HUES64 (cell line): ENCODE measurements at regions not wholly inside any gene's neighbourhood (a gene's known extent, or its start where the extent isn't known, plus 50 kb on each side); places are given as distances from the start of the nearest gene placed in this dataset.
"Not testable (repeated sequence)": the region's sequence is repeated elsewhere in the genome, so short reads cannot be mapped to it uniquely, and the experiment has no call there.

Experiments used
- H3K27ac ChIP-seq: 2 replicates; pipeline ENCODE4 v1.7.0; 2013; ENCODE audit warnings: low read depth, low read length, inconsistent platforms
- H3K27me3 ChIP-seq: 2 replicates; pipeline ENCODE4 v1.6.1; 2013; ENCODE audit warnings: mild to moderate bottlenecking, low read length; ENCODE audit not compliant: insufficient read depth
- H3K36me3 ChIP-seq: 2 replicates; pipeline ENCODE4 v1.6.1; 2013; ENCODE audit warnings: mild to moderate bottlenecking, low read length; ENCODE audit not compliant: insufficient read depth
- H3K4me1 ChIP-seq: 2 replicates; pipeline ENCODE4 v1.6.1; 2013; ENCODE audit warnings: mild to moderate bottlenecking, low read length, moderate library complexity; ENCODE audit not compliant: insufficient read depth
- H3K4me3 ChIP-seq: 2 replicates; pipeline ENCODE4 v1.5.1; 2013; ENCODE audit warnings: mild to moderate bottlenecking, low read length, moderate library complexity
- H3K9ac ChIP-seq: 2 replicates; pipeline ENCODE4 v1.6.1; 2013; ENCODE audit warnings: mild to moderate bottlenecking, low read depth, low read length
- H3K9me3 ChIP-seq: 2 replicates; pipeline ENCODE4 v1.6.1; 2013; ENCODE audit warnings: low read depth, low read length; ENCODE audit not compliant: insufficient read depth
- WGBS: fragments of 150-250, 120-280 bp; methylation state at CpG from one replicate; pipeline ENCODE4 v1.1.7; 2013; ENCODE audit warnings: missing lambda C conversion rate; 5-methylcytosine and 5-hydroxymethylcytosine counted together

DNA sequence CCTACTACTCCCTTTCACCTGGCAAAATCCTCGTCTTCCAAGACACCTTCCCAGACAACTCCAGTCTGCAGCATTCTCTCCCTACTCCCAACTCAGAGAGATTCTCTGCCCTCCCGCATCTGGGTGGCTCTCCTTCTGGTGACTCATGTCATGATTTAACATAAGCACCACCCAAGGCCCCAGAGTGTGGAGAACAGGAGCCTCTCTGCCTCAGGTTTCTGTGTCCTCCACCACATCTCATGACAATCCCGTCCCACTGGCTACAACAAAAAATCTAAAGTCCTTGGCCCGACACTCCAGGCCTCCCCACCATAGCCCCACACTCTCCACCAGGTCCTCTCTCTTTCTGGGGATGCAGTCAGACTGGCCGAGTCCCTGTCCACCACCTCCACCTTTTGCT lies 197.1 kb downstream of the BCL11A start:
- Histone ChIP-seq H3K27me3 (no peaks in the 10 kb centered on the region), H3K4me3 (no peak overlapping the region), H3K27ac (no peak overlapping the region), H3K9ac (no peak overlapping the region), H3K4me1 (peaks cover 4% of the 10 kb centered on the region; the same call in 1 of the 2 replicates), H3K9me3 (no peaks in the 10 kb centered on the region), H3K36me3 (no peaks in the 10 kb centered on the region)
- WGBS: 86% methylated on average over 5 of the region's 5 CpGs

DNA sequence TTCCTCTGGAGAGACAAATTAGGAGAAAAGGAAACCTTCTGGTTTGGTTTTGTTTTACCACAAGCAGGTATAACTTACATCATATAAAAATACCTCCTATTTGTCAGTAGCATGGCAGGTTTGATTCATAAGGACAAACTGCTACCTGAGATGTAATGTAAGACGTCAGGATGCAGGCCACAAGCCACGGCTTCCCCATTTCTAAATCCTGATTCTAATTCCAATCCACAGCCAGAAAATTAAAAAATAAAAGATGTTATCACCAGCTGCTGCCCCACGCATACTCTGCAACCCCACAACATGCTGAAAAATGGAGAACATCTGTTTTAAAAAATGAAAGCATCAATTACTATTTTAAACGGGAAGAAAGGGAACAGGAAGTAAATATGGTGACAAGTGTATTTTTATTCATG lies 197.6 kb downstream of the BCL11A start:
- 95% methylated on average over 3 of the region's 4 CpGs for WGBS

GRCh38 chr2:60354713-60355112 lies 198.7 kb downstream of the BCL11A start:
- H3K36me3 ChIP-seq: no peaks in the 10 kb centered on the region
- no peaks in the 10 kb centered on the region for H3K27me3 ChIP-seq
- H3K9ac ChIP-seq: no peak overlapping the region
- H3K9me3 ChIP-seq: no peaks in the 10 kb centered on the region
- no peak overlapping the region for H3K4me3 ChIP-seq
- peaks cover 4% of the 10 kb centered on the region; the same call in 1 of the 2 replicates for H3K4me1 ChIP-seq
- no peak overlapping the region for H3K27ac ChIP-seq
- 3% methylated on average over 1 of the region's 1 CpG for WGBS

More for the DNA sequence above, 197.6 kb downstream of the BCL11A start:
- Histone ChIP-seq H3K9ac (no peak overlapping the region), H3K27ac (no peak overlapping the region), H3K36me3 (no peaks in the 10 kb centered on the region), H3K4me1 (peaks cover 4% of the 10 kb centered on the region; the same call in 1 of the 2 replicates), H3K4me3 (no peak overlapping the region), H3K27me3 (no peaks in the 10 kb centered on the region), H3K9me3 (no peaks in the 10 kb centered on the region)

- H3K27me3 ChIP-seq: no peaks in the 10 kb centered on the region
- no peaks in the 10 kb centered on the region for H3K9me3 ChIP-seq
- H3K4me1 ChIP-seq: peaks cover 4% of the 10 kb centered on the region; the same call in 1 of the 2 replicates
- no peaks in the 10 kb centered on the region for H3K36me3 ChIP-seq
- WGBS: 85% methylated on average over 2 of the region's 2 CpGs
- no peak overlapping the region for H3K9ac ChIP-seq
- H3K4me3 ChIP-seq: no peak overlapping the region
- H3K27ac ChIP-seq: no peak overlapping the region
Observed at GRCh38 chr2:60353863-60354262, 199.6 kb downstream of the BCL11A start.

- no peaks in the 10 kb centered on the region for H3K9me3 ChIP-seq
- no peak overlapping the region for H3K27ac ChIP-seq
- 73% methylated on average over 10 of the region's 10 CpGs for WGBS
- no peak overlapping the region for H3K4me3 ChIP-seq
- peaks cover 4% of the 10 kb centered on the region; the same call in 1 of the 2 replicates for H3K4me1 ChIP-seq
- no peaks in the 10 kb centered on the region for H3K27me3 ChIP-seq
- no peak overlapping the region for H3K9ac ChIP-seq
- no peaks in the 10 kb centered on the region for H3K36me3 ChIP-seq
Observed at GRCh38 chr2:60353406-60353800, 200.1 kb downstream of the BCL11A start.

GRCh38 chr2:60352491-60353405 lies 200.7 kb downstream of the BCL11A start:
- 93% methylated on average over 20 of the region's 20 CpGs for WGBS
- Histone ChIP-seq H3K27me3 (no peaks in the 10 kb centered on the region), H3K9ac (no peak overlapping the region), H3K9me3 (no peaks in the 10 kb centered on the region), H3K27ac (no peak overlapping the region), H3K4me3 (no peak overlapping the region), H3K36me3 (no peaks in the 10 kb centered on the region), H3K4me1 (peaks cover 4% of the 10 kb centered on the region; the same call in 1 of the 2 replicates)

DNA sequence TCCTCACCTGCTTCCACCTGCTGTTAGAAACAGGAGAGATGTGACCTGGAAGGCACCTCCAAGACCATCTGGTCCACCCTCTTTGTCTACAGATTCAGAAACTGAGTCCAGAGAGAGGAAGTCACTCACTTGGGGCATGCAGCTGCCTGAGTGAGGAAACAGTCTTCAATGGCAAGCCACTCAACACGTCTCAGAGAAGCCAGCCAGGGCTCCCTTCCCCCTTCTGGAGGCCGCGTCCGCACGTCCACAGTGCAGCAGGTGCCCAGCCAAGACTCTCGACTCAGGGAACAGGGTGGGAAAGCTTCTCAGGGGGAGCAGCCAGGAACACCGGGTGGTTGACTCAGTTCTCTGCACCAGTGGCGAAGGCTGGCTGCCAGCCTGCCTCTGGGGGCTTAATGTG lies 201.7 kb downstream of the BCL11A start:
- H3K27me3 ChIP-seq: no peaks in the 10 kb centered on the region
- H3K27ac ChIP-seq: no peak overlapping the region
- no peak overlapping the region for H3K9ac ChIP-seq
- no peaks in the 10 kb centered on the region for H3K9me3 ChIP-seq
- H3K4me3 ChIP-seq: no peak overlapping the region
- H3K4me1 ChIP-seq: peaks cover 4% of the 10 kb centered on the region; the same call in 1 of the 2 replicates
- 95% methylated on average over 8 of the region's 8 CpGs for WGBS
- H3K36me3 ChIP-seq: no peaks in the 10 kb centered on the region

GRCh38 chr2:60351321-60351720 lies 202.1 kb downstream of the BCL11A start:
- no peaks in the 10 kb centered on the region for H3K9me3 ChIP-seq
- no peaks in the 10 kb centered on the region for H3K27me3 ChIP-seq
- no peak overlapping the region for H3K27ac ChIP-seq
- no peak overlapping the region for H3K4me3 ChIP-seq
- H3K9ac ChIP-seq: no peak overlapping the region
- H3K4me1 ChIP-seq: peaks cover 4% of the 10 kb centered on the region; the same call in 1 of the 2 replicates
- WGBS: 96% methylated on average over 4 of the region's 4 CpGs
- no peaks in the 10 kb centered on the region for H3K36me3 ChIP-seq

- no peaks in the 10 kb centered on the region for H3K36me3 ChIP-seq
- no peak overlapping the region for H3K9ac ChIP-seq
- 83% methylated on average over 4 of the region's 4 CpGs for WGBS
- no peak overlapping the region for H3K27ac ChIP-seq
- no peak overlapping the region for H3K4me3 ChIP-seq
- peaks cover 4% of the 10 kb centered on the region; the same call in 1 of the 2 replicates for H3K4me1 ChIP-seq
- no peaks in the 10 kb centered on the region for H3K9me3 ChIP-seq
- H3K27me3 ChIP-seq: no peaks in the 10 kb centered on the region
Observed at GRCh38 chr2:60350791-60351190, 202.7 kb downstream of the BCL11A start.

- no peak overlapping the region for H3K27ac ChIP-seq
- H3K36me3 ChIP-seq: no peaks in the 10 kb centered on the region
- H3K9ac ChIP-seq: no peak overlapping the region
- H3K27me3 ChIP-seq: no peaks in the 10 kb centered on the region
- H3K9me3 ChIP-seq: no peaks in the 10 kb centered on the region
- WGBS: 84% methylated on average over 5 of the region's 5 CpGs
- H3K4me1 ChIP-seq: no peaks in the 10 kb centered on the region
- H3K4me3 ChIP-seq: no peak overlapping the region
Observed at GRCh38 chr2:60347781-60348180, 205.7 kb downstream of the BCL11A start.

- not testable (repeated sequence) for H3K27ac ChIP-seq, H3K36me3 ChIP-seq, H3K9ac ChIP-seq, H3K4me1 ChIP-seq, H3K9me3 ChIP-seq, H3K27me3 ChIP-seq, H3K4me3 ChIP-seq
- 95% methylated on average over 4 of the region's 4 CpGs for WGBS
Observed at GRCh38 chr2:60342491-60342890, 211.0 kb downstream of the BCL11A start.
